Keratinocyte (primary cell): ENCODE measurements at regions not wholly inside any gene's neighbourhood (a gene's known extent, or its start where the extent isn't known, plus 50 kb on each side); places are given as distances from the start of the nearest gene placed in this dataset.

Experiments used
- DNase-seq: peaks from one replicate; pipeline ENCODE4 v3.0.0-alpha.2; 2011; ENCODE audit warnings: low read depth, missing footprints, low spot score
- FAIRE-seq: peaks from 2 replicates; lab custom pipeline; 2011; peaks lifted over from hg19 to GRCh38; lab: Jason Lieb, UNC
- H2AFZ ChIP-seq: 2 replicates; pipeline ENCODE4 v1.6.0; 2012; ENCODE audit warnings: low read length, control low read depth, inconsistent platforms; ENCODE audit not compliant: control insufficient read depth
- H3K27ac ChIP-seq: 2 replicates; pipeline ENCODE4 v1.5.1; 2011; ENCODE audit warnings: low read length; ENCODE audit not compliant: control insufficient read depth, insufficient read depth
- H3K27me3 ChIP-seq: 3 replicates; pipeline ENCODE4 v1.6.0; 2011; ENCODE audit warnings: low read length; ENCODE audit not compliant: control insufficient read depth, insufficient read depth; ENCODE audit errors: extremely low read depth
- H3K36me3 ChIP-seq, 2 experiments: 2 replicates in 1 of 2; 3 replicates in 1 of 2; pipeline ENCODE4 v1.5.1; 2011; ENCODE audit warnings: low read length in 2 of 2, mild to moderate bottlenecking in 1 of 2; ENCODE audit not compliant: control insufficient read depth in 2 of 2, insufficient read depth in 2 of 2; ENCODE audit errors: extremely low read depth in 1 of 2
- H3K4me1 ChIP-seq: 3 replicates; pipeline ENCODE4 v1.5.1; 2011; ENCODE audit warnings: low read length; ENCODE audit not compliant: control insufficient read depth, insufficient read depth; ENCODE audit errors: extremely low read depth
- H3K4me2 ChIP-seq: 3 replicates; pipeline ENCODE4 v1.6.0; 2011; ENCODE audit warnings: low read depth, low read length; ENCODE audit not compliant: control insufficient read depth, insufficient read depth; ENCODE audit errors: extremely low read depth
- H3K4me3 ChIP-seq, 3 experiments: fragments of 200-600 bp in 1 of 3; sonication (generic) in 1 of 3; 2 replicates in 2 of 3; 3 replicates in 1 of 3; pipeline ENCODE4 v1.5.1; 2011 to 2016; ENCODE audit warnings: low read length in 3 of 3, mild to moderate bottlenecking in 3 of 3, control low read depth in 2 of 3, inconsistent platforms in 1 of 3, low read depth in 1 of 3, mixed read lengths in 1 of 3, mixed run types in 1 of 3, moderate library complexity in 1 of 3; ENCODE audit not compliant: control insufficient read depth in 2 of 3, insufficient read depth in 2 of 3; ENCODE audit errors: extremely low read depth in 1 of 3
- H3K79me2 ChIP-seq: 2 replicates; pipeline ENCODE4 v1.6.0; 2012; ENCODE audit warnings: low read length; ENCODE audit not compliant: control insufficient read depth, insufficient read depth
- H3K9ac ChIP-seq: 3 replicates; pipeline ENCODE4 v1.6.0; 2011; ENCODE audit warnings: low read length; ENCODE audit not compliant: control insufficient read depth, insufficient read depth; ENCODE audit errors: extremely low read depth
- H3K9me1 ChIP-seq: 3 replicates; pipeline ENCODE4 v1.6.0; 2011; ENCODE audit warnings: low read length; ENCODE audit not compliant: control insufficient read depth, insufficient read depth; ENCODE audit errors: extremely low read depth
- H3K9me3 ChIP-seq: 2 replicates; pipeline ENCODE4 v1.5.1; 2012; ENCODE audit warnings: low read depth, low read length; ENCODE audit not compliant: control insufficient read depth
- H4K20me1 ChIP-seq: 3 replicates; pipeline ENCODE4 v1.6.0; 2011; ENCODE audit warnings: low read length; ENCODE audit not compliant: control insufficient read depth, insufficient read depth; ENCODE audit errors: extremely low read depth
- CTCF ChIP-seq, 3 experiments: IDR thresholded peaks in 1 of 3; conservative IDR thresholded peaks in 1 of 3; optimal IDR thresholded peaks in 1 of 3; 2 replicates in 2 of 3; 3 replicates in 1 of 3; pipeline versions ENCODE3 to v1.5.1; 2011; ENCODE audit warnings: low read length in 3 of 3, mild to moderate bottlenecking in 3 of 3, moderate library complexity in 2 of 3, control low read depth in 1 of 3, inconsistent platforms in 1 of 3; ENCODE audit not compliant: insufficient read depth in 2 of 3; ENCODE audit errors: extremely low read depth in 1 of 3
- EZH2 ChIP-seq: IDR thresholded peaks from one replicate; pipeline ENCODE4 v1.6.1; 2012; ENCODE audit warnings: inconsistent platforms, mild to moderate bottlenecking, low read length, moderate library complexity
- dilution Hi-C: fragments of 300-500 bp; cut with MboI; formaldehyde crosslinking; loops from one replicate; pipeline ENCODE4 v1.7.0; 2020; ENCODE audit warnings: low sequenced_read_pairs; ENCODE audit not compliant: extremely low pct_ligation_motif_present

GRCh38 chr14:37650356-37651037 lies 55.1 kb downstream of the TTC6 start:
- Histone ChIP-seq H3K4me2 (no peak overlapping the region), H3K27ac (no peak overlapping the region), H2AFZ (no peak overlapping the region), H4K20me1 (no peaks in the 10 kb centered on the region), H3K9me1 (no peaks in the 10 kb centered on the region), H3K36me3 (no peaks in the 10 kb centered on the region), H3K79me2 (no peaks in the 10 kb centered on the region), H3K4me3 (no peak overlapping the region), H3K4me1 (peaks cover 3% of the 10 kb centered on the region), H3K27me3 (no peaks in the 10 kb centered on the region), H3K9ac (no peak overlapping the region), H3K9me3 (no peaks in the 10 kb centered on the region)
- no peak for TF ChIP-seq CTCF (optimal IDR thresholded peaks at IDR 0.05 in 1 of 3, IDR thresholded peaks at IDR 0.05 in 1 of 3, conservative IDR thresholded peaks at IDR 0.05 in 1 of 3; ENCODE audit: extremely low read depth in 1 of 3, insufficient read depth in 2 of 3, low read length in 3 of 3)
- TF ChIP-seq EZH2, result no peak
- DNase-seq (no peak), FAIRE-seq (no peak)
- dilution Hi-C loops, result no loop called here

GRCh38 chr14:37652042-37652441 lies 56.6 kb downstream of the TTC6 start:
- Histone ChIP-seq H3K9me1 (no peaks in the 10 kb centered on the region), H3K4me2 (no peak overlapping the region), H3K4me1 (peaks cover 3% of the 10 kb centered on the region), H3K27ac (no peak overlapping the region), H3K27me3 (no peaks in the 10 kb centered on the region), H3K9me3 (no peaks in the 10 kb centered on the region), H4K20me1 (no peaks in the 10 kb centered on the region), H3K36me3 (no peaks in the 10 kb centered on the region), H2AFZ (no peak overlapping the region), H3K4me3 (no peak overlapping the region), H3K9ac (no peak overlapping the region), H3K79me2 (no peaks in the 10 kb centered on the region)
- no peak for DNase-seq
- FAIRE-seq, result no peak
- dilution Hi-C loops, result no loop called here
- TF ChIP-seq CTCF (optimal IDR thresholded peaks at IDR 0.05 in 1 of 3, IDR thresholded peaks at IDR 0.05 in 1 of 3, conservative IDR thresholded peaks at IDR 0.05 in 1 of 3; ENCODE audit: extremely low read depth in 1 of 3, insufficient read depth in 2 of 3, low read length in 3 of 3) (no peak), EZH2 (no peak)
